GM18861 (cell line): ENCODE measurements at regions not wholly inside any gene's neighbourhood (a gene's known extent, or its start where the extent isn't known, plus 50 kb on each side); places are given as distances from the start of the nearest gene placed in this dataset.

Experiments
- ATAC-seq: cut with Tn5 transposase; IDR thresholded peaks from one replicate; pipeline ENCODE4 v1.9.1; 2021; ENCODE audit not compliant: unreplicated experiment

- ATAC-seq = no peak
These were observed 135.4 kb downstream of the NCOR2 start for GRCh38 chr12:124431971-124432370.

GRCh38 chr12:124430491-124430890 is 135.6 kb downstream of the RFLNA start:
- ATAC-seq = no peak

GRCh38 chr12:124429535-124429934 is 134.6 kb downstream of the RFLNA start:
- ATAC-seq = no peak

GRCh38 chr12:124428792-124429281 is 133.9 kb downstream of the RFLNA start:
- ATAC-seq = no peak

GRCh38 chr12:124428136-124428791 is 133.4 kb downstream of the RFLNA start:
- no peak for ATAC-seq

- ATAC-seq = no peak
These were observed 132.0 kb downstream of the RFLNA start for GRCh38 chr12:124426594-124427555.

GRCh38 chr12:124425667-124426066 is 130.8 kb downstream of the RFLNA start:
- ATAC-seq = no peak

GRCh38 chr12:124424516-124424905 is 129.6 kb downstream of the RFLNA start:
- ATAC-seq = no peak

- ATAC-seq = no peak
These were observed 129.0 kb downstream of the RFLNA start for GRCh38 chr12:124423761-124424515.

GRCh38 chr12:124422570-124423523 is 128.0 kb downstream of the RFLNA start:
- ATAC-seq = no peak

- no peak for ATAC-seq
These were observed 127.3 kb downstream of the RFLNA start for GRCh38 chr12:124422142-124422569.

- no peak for ATAC-seq
These were observed 126.2 kb downstream of the RFLNA start for GRCh38 chr12:124420996-124421674.

GRCh38 chr12:124420041-124420995 is 125.4 kb downstream of the RFLNA start:
- no peak for ATAC-seq

GRCh38 chr12:124419292-124420040 is 124.6 kb downstream of the RFLNA start:
- no peak for ATAC-seq

- ATAC-seq = no peak
These were observed 123.9 kb downstream of the RFLNA start for GRCh38 chr12:124418791-124419190.

- ATAC-seq = no peak
These were observed 123.3 kb downstream of the RFLNA start for GRCh38 chr12:124418156-124418555.

GRCh38 chr12:124416516-124417395 is 121.9 kb downstream of the RFLNA start:
- ATAC-seq = no peak
